ENCODE measurements at regions not wholly inside any gene's neighbourhood (a gene's known extent, or its start where the extent isn't known, plus 50 kb on each side); places are given as distances from the start of the nearest gene placed in this dataset.

GRCh38 chr15:39488516-39488915 is 92.4 kb upstream of the THBS1 start:
- H3K27ac ChIP-seq (ENCODE audit: low read length) = no peak overlapping the region
- no peaks in the 10 kb centered on the region for H3K9me3 ChIP-seq (ENCODE audit: low read length)
- no peak overlapping the region for H3K4me3 ChIP-seq (ENCODE audit: low read length)
- no peaks in the 10 kb centered on the region for H4K20me1 ChIP-seq (ENCODE audit: insufficient read depth, low read depth, low read length)
- no peaks in the 10 kb centered on the region for H3K36me3 ChIP-seq (ENCODE audit: insufficient read depth, low read length)
- H2AFZ ChIP-seq (ENCODE audit: low read length) = no peak overlapping the region
- no peak for DNase-seq
- no peak overlapping the region for H3K9ac ChIP-seq (ENCODE audit: low read length)
- H3K9me2 ChIP-seq (replicated peaks; ENCODE audit: insufficient read depth, low read length) = no peaks in the 10 kb centered on the region
- H3K79me2 ChIP-seq (ENCODE audit: low read length) = no peaks in the 10 kb centered on the region
- no peaks in the 10 kb centered on the region for H3K4me1 ChIP-seq (ENCODE audit: low read length)
- H3K4me2 ChIP-seq (ENCODE audit: low read depth, low read length, poor library complexity, severe bottlenecking) = no peak overlapping the region
- H3K27me3 ChIP-seq (ENCODE audit: low read length) = no peaks in the 10 kb centered on the region

GRCh38 chr15:39488961-39489360 is 91.9 kb upstream of the THBS1 start:
- no peaks in the 10 kb centered on the region for H3K9me3 ChIP-seq (ENCODE audit: low read length)
- no peak overlapping the region for H3K9ac ChIP-seq (ENCODE audit: low read length)
- H3K4me1 ChIP-seq (ENCODE audit: low read length) = no peaks in the 10 kb centered on the region
- H2AFZ ChIP-seq (ENCODE audit: low read length) = no peak overlapping the region
- H3K36me3 ChIP-seq (ENCODE audit: insufficient read depth, low read length) = no peaks in the 10 kb centered on the region
- H3K4me3 ChIP-seq (ENCODE audit: low read length) = no peak overlapping the region
- no peak overlapping the region for H3K27ac ChIP-seq (ENCODE audit: low read length)
- H3K9me2 ChIP-seq (replicated peaks; ENCODE audit: insufficient read depth, low read length) = no peaks in the 10 kb centered on the region
- no peak for DNase-seq
- H3K79me2 ChIP-seq (ENCODE audit: low read length) = no peaks in the 10 kb centered on the region
- H3K4me2 ChIP-seq (ENCODE audit: low read depth, low read length, poor library complexity, severe bottlenecking) = no peak overlapping the region
- no peaks in the 10 kb centered on the region for H4K20me1 ChIP-seq (ENCODE audit: insufficient read depth, low read depth, low read length)
- no peaks in the 10 kb centered on the region for H3K27me3 ChIP-seq (ENCODE audit: low read length)

GRCh38 chr15:39491115-39491885 is 89.6 kb upstream of the THBS1 start:
- no peak for DNase-seq
- Histone ChIP-seq H3K36me3 (ENCODE audit: insufficient read depth, low read length) (no peaks in the 10 kb centered on the region), H4K20me1 (ENCODE audit: insufficient read depth, low read depth, low read length) (no peaks in the 10 kb centered on the region), H3K9ac (ENCODE audit: low read length) (no peak overlapping the region), H3K4me1 (ENCODE audit: low read length) (no peaks in the 10 kb centered on the region), H3K79me2 (ENCODE audit: low read length) (no peaks in the 10 kb centered on the region), H3K27me3 (ENCODE audit: low read length) (no peaks in the 10 kb centered on the region), H3K4me2 (ENCODE audit: low read depth, low read length, poor library complexity, severe bottlenecking) (no peak overlapping the region), H3K27ac (ENCODE audit: low read length) (no peak overlapping the region), H3K4me3 (ENCODE audit: low read length) (no peak overlapping the region), H3K9me2 (replicated peaks; ENCODE audit: insufficient read depth, low read length) (no peaks in the 10 kb centered on the region), H3K9me3 (ENCODE audit: low read length) (no peaks in the 10 kb centered on the region), H2AFZ (ENCODE audit: low read length) (no peak overlapping the region)

- Histone ChIP-seq H3K79me2 (ENCODE audit: low read length) (no peaks in the 10 kb centered on the region), H2AFZ (ENCODE audit: low read length) (no peak overlapping the region), H4K20me1 (ENCODE audit: insufficient read depth, low read depth, low read length) (no peaks in the 10 kb centered on the region)
Measured at GRCh38 chr15:39491886-39492490, 88.9 kb upstream of the THBS1 start.

GRCh38 chr15:39493424-39494067 is 87.3 kb upstream of the THBS1 start:
- no peaks in the 10 kb centered on the region for H4K20me1 ChIP-seq (ENCODE audit: insufficient read depth, low read depth, low read length)
- H3K36me3 ChIP-seq (ENCODE audit: insufficient read depth, low read length) = no peaks in the 10 kb centered on the region
- no peak overlapping the region for H2AFZ ChIP-seq (ENCODE audit: low read length)
- H3K9ac ChIP-seq (ENCODE audit: low read length) = no peak overlapping the region
- no peak for DNase-seq
- no peaks in the 10 kb centered on the region for H3K4me1 ChIP-seq (ENCODE audit: low read length)
- H3K4me3 ChIP-seq (ENCODE audit: low read length) = no peak overlapping the region
- H3K9me2 ChIP-seq (replicated peaks; ENCODE audit: insufficient read depth, low read length) = no peaks in the 10 kb centered on the region
- no peaks in the 10 kb centered on the region for H3K79me2 ChIP-seq (ENCODE audit: low read length)
- no peaks in the 10 kb centered on the region for H3K27me3 ChIP-seq (ENCODE audit: low read length)
- no peaks in the 10 kb centered on the region for H3K9me3 ChIP-seq (ENCODE audit: low read length)
- no peak overlapping the region for H3K27ac ChIP-seq (ENCODE audit: low read length)
- H3K4me2 ChIP-seq (ENCODE audit: low read depth, low read length, poor library complexity, severe bottlenecking) = no peak overlapping the region

More at GRCh38 chr15:39491886-39492490, 88.9 kb upstream of the THBS1 start:
- H3K4me1 ChIP-seq (ENCODE audit: low read length) = no peaks in the 10 kb centered on the region
- H3K9me2 ChIP-seq (replicated peaks; ENCODE audit: insufficient read depth, low read length) = no peaks in the 10 kb centered on the region
- no peak overlapping the region for H3K4me2 ChIP-seq (ENCODE audit: low read depth, low read length, poor library complexity, severe bottlenecking)
- no peak overlapping the region for H3K27ac ChIP-seq (ENCODE audit: low read length)
- no peak overlapping the region for H3K4me3 ChIP-seq (ENCODE audit: low read length)
- DNase-seq = no peak
- no peak overlapping the region for H3K9ac ChIP-seq (ENCODE audit: low read length)
- H3K36me3 ChIP-seq (ENCODE audit: insufficient read depth, low read length) = no peaks in the 10 kb centered on the region
- no peaks in the 10 kb centered on the region for H3K9me3 ChIP-seq (ENCODE audit: low read length)
- H3K27me3 ChIP-seq (ENCODE audit: low read length) = no peaks in the 10 kb centered on the region

GRCh38 chr15:39494462-39494861 is 86.4 kb upstream of the THBS1 start:
- no peak overlapping the region for H3K9ac ChIP-seq (ENCODE audit: low read length)

GRCh38 chr15:39495871-39496840 is 84.7 kb upstream of the THBS1 start:
- H3K36me3 ChIP-seq (ENCODE audit: insufficient read depth, low read length) = no peaks in the 10 kb centered on the region
- no peaks in the 10 kb centered on the region for H3K4me1 ChIP-seq (ENCODE audit: low read length)
- no peaks in the 10 kb centered on the region for H3K27me3 ChIP-seq (ENCODE audit: low read length)
- no peak overlapping the region for H3K4me2 ChIP-seq (ENCODE audit: low read depth, low read length, poor library complexity, severe bottlenecking)
- H3K9ac ChIP-seq (ENCODE audit: low read length) = no peak overlapping the region
- no peak for DNase-seq
- no peaks in the 10 kb centered on the region for H3K9me2 ChIP-seq (replicated peaks; ENCODE audit: insufficient read depth, low read length)
- no peak overlapping the region for H2AFZ ChIP-seq (ENCODE audit: low read length)
- H3K4me3 ChIP-seq (ENCODE audit: low read length) = no peak overlapping the region
- no peak overlapping the region for H3K27ac ChIP-seq (ENCODE audit: low read length)
- no peaks in the 10 kb centered on the region for H4K20me1 ChIP-seq (ENCODE audit: insufficient read depth, low read depth, low read length)
- no peaks in the 10 kb centered on the region for H3K9me3 ChIP-seq (ENCODE audit: low read length)
- no peaks in the 10 kb centered on the region for H3K79me2 ChIP-seq (ENCODE audit: low read length)

More at GRCh38 chr15:39494462-39494861, 86.4 kb upstream of the THBS1 start:
- H2AFZ ChIP-seq (ENCODE audit: low read length) = no peak overlapping the region
- no peaks in the 10 kb centered on the region for H3K9me3 ChIP-seq (ENCODE audit: low read length)
- no peaks in the 10 kb centered on the region for H4K20me1 ChIP-seq (ENCODE audit: insufficient read depth, low read depth, low read length)
- H3K4me3 ChIP-seq (ENCODE audit: low read length) = no peak overlapping the region
- no peaks in the 10 kb centered on the region for H3K79me2 ChIP-seq (ENCODE audit: low read length)
- no peaks in the 10 kb centered on the region for H3K36me3 ChIP-seq (ENCODE audit: insufficient read depth, low read length)
- H3K4me2 ChIP-seq (ENCODE audit: low read depth, low read length, poor library complexity, severe bottlenecking) = no peak overlapping the region
- no peaks in the 10 kb centered on the region for H3K9me2 ChIP-seq (replicated peaks; ENCODE audit: insufficient read depth, low read length)
- no peak for DNase-seq
- no peaks in the 10 kb centered on the region for H3K27me3 ChIP-seq (ENCODE audit: low read length)
- H3K4me1 ChIP-seq (ENCODE audit: low read length) = no peaks in the 10 kb centered on the region
- H3K27ac ChIP-seq (ENCODE audit: low read length) = no peak overlapping the region

Data from Karpas-422 (cell line).